ENCODE measurements at regions not wholly inside any gene's neighbourhood (a gene's known extent, or its start where the extent isn't known, plus 50 kb on each side); places are given as distances from the start of the nearest gene placed in this dataset.
A peak's percentile ranks its signal among the peaks of the same experiment; 100 is the strongest.

- no peak for DNase-seq (ENCODE audit: low read depth, low spot score)
- ChIA-PET CTCF (no interaction called here), SMC1A (ENCODE audit: uncharacterized antibody, unreplicated experiment) (no interaction called here), POLR2A (no interaction called here), RAD21 (ENCODE audit: unreplicated experiment) (no interaction called here)
- no peak overlapping the region for H3K27ac ChIP-seq (ENCODE audit: control insufficient read depth, insufficient read depth)
- no peak overlapping the region for H3K4me3 ChIP-seq
- no peaks in the 10 kb centered on the region for H4K20me1 ChIP-seq (ENCODE audit: control insufficient read depth, insufficient read depth)
- H3K9ac ChIP-seq (ENCODE audit: control insufficient read depth, insufficient read depth, low read length): no peak overlapping the region
- BruUV-seq (replicated peaks): no TSS peak
- no peaks in the 10 kb centered on the region; the same call in 2 of the 3 replicates for H3K9me3 ChIP-seq (replicated peaks; ENCODE audit: control insufficient read depth, insufficient read depth, low read length)
- no peak for ATAC-seq
- no peaks in the 10 kb centered on the region for H3K27me3 ChIP-seq (replicated peaks in 1 of 2; ENCODE audit: control insufficient read depth in 2 of 2, insufficient read depth in 2 of 2, low read length in 1 of 2)
- no peaks in the 10 kb centered on the region for H3K36me3 ChIP-seq (ENCODE audit: control insufficient read depth in 2 of 2, insufficient read depth in 2 of 2, low read length in 1 of 2)
- WGBS (ENCODE audit: insufficient coverage, insufficient replicate concordance, low lambda C conversion rate, missing lambda C conversion rate): 56% methylated on average over 4 of the region's 4 CpGs
- no peak overlapping the region for H2AFZ ChIP-seq (ENCODE audit: control insufficient read depth, low read depth, low read length)
- FAIRE-seq: peak; percentile 68
- intact Hi-C loops (cut with micrococcal nuclease; ENCODE audit: unreplicated experiment): no loop called here
- H3K4me1 ChIP-seq (ENCODE audit: control insufficient read depth, insufficient read depth, low read length): no peaks in the 10 kb centered on the region
- in situ Hi-C loops (cut with MboI): no loop called here
- H3K4me2 ChIP-seq (ENCODE audit: control insufficient read depth, insufficient read depth): no peak overlapping the region
- H3K79me2 ChIP-seq (ENCODE audit: control insufficient read depth, insufficient read depth, low read length): no peaks in the 10 kb centered on the region
- no peak for TF ChIP-seq SUZ12 (IDR thresholded peaks at IDR 0.05; ENCODE audit: unreplicated experiment)
- no peak for TF ChIP-seq SMAD5 (IDR thresholded peaks at IDR 0.05; ENCODE audit: low read depth)
- TF ChIP-seq JUNB (IDR thresholded peaks at IDR 0.05): no peak
- TF ChIP-seq BHLHE40 (IDR thresholded peaks at IDR 0.05; ENCODE audit: borderline replicate concordance in 1 of 2, low read depth in 2 of 2, low read length in 1 of 2): no peak
- no peak for TF ChIP-seq E4F1 (IDR thresholded peaks at IDR 0.05; ENCODE audit: borderline replicate concordance, partially characterized antibody)
- TF ChIP-seq ZBTB11 (CRISPR knock-in tag; IDR thresholded peaks at IDR 0.05): no peak
- no peak for TF ChIP-seq ZSCAN29 (IDR thresholded peaks at IDR 0.05)
- no peak for TF ChIP-seq RAD51 (IDR thresholded peaks at IDR 0.05)
- no peak for TF ChIP-seq STAT3 (IDR thresholded peaks at IDR 0.05; ENCODE audit: low read depth, low read length)
- no peak for TF ChIP-seq FOS (IDR thresholded peaks at IDR 0.05; ENCODE audit: borderline replicate concordance, extremely low read depth, insufficient read length)
- no peak for TF ChIP-seq TARDBP (IDR thresholded peaks at IDR 0.05; ENCODE audit: borderline replicate concordance)
- no peak for TF ChIP-seq CHD1 (IDR thresholded peaks at IDR 0.05; ENCODE audit: low read depth, low read length)
- TF ChIP-seq IKZF1 (conservative IDR thresholded peaks at IDR 0.05): no peak
- no peak for TF ChIP-seq ZNF207 (IDR thresholded peaks at IDR 0.05; ENCODE audit: borderline replicate concordance)
- TF ChIP-seq ZBED1 (IDR thresholded peaks at IDR 0.05; ENCODE audit: borderline replicate concordance): no peak
- no peak for TF ChIP-seq SP1 (IDR thresholded peaks at IDR 0.05; ENCODE audit: low read depth, low read length)
Measured at GRCh38 chr12:128120035-128120434, 146.9 kb upstream of the TMEM132C start.
